Jurkat, Clone E6-1 (cell line): ENCODE measurements at regions not wholly inside any gene's neighbourhood (a gene's known extent, or its start where the extent isn't known, plus 50 kb on each side); places are given as distances from the start of the nearest gene placed in this dataset.
"Not testable (repeated sequence)": the region's sequence is repeated elsewhere in the genome, so short reads cannot be mapped to it uniquely, and the experiment has no call there.

ENCODE experiments used
- DNase-seq: peaks from one replicate; pipeline ENCODE4 v3.0.0-alpha.2; 2011; ENCODE audit warnings: low read depth, low spot score
- H3K4me3 ChIP-seq: 2 replicates; pipeline ENCODE4 v1.5.1; 2011; ENCODE audit warnings: mild to moderate bottlenecking, low read length, control low read depth, moderate library complexity

- no peak for DNase-seq
- H3K4me3 ChIP-seq, result no peak overlapping the region
Measured at GRCh38 chr5:89580976-89581375, 698.0 kb upstream of the MEF2C start.

- H3K4me3 ChIP-seq, result no peak overlapping the region
- DNase-seq, result no peak
Measured at GRCh38 chr5:89575319-89575718, 692.3 kb upstream of the MEF2C start.

- no peak overlapping the region for H3K4me3 ChIP-seq
- no peak for DNase-seq
Measured at GRCh38 chr5:89573345-89573744, 690.4 kb upstream of the MEF2C start.

GRCh38 chr5:89572696-89573095, 689.7 kb upstream of the MEF2C start:
- DNase-seq, result no peak

GRCh38 chr5:89570557-89570956, 687.6 kb upstream of the MEF2C start:
- no peak for DNase-seq
- no peak overlapping the region for H3K4me3 ChIP-seq

More at GRCh38 chr5:89572696-89573095, 689.7 kb upstream of the MEF2C start:
- no peak overlapping the region for H3K4me3 ChIP-seq

GRCh38 chr5:89566340-89566739, 683.4 kb upstream of the MEF2C start:
- H3K4me3 ChIP-seq, result no peak overlapping the region
- DNase-seq, result no peak

- no peak for DNase-seq
- no peak overlapping the region for H3K4me3 ChIP-seq
Measured at GRCh38 chr5:89560696-89561095, 677.7 kb upstream of the MEF2C start.

- DNase-seq, result no peak
- no peak overlapping the region for H3K4me3 ChIP-seq
Measured at GRCh38 chr5:89556215-89556913, 673.4 kb upstream of the MEF2C start.

- DNase-seq, result no peak
Measured at GRCh38 chr5:89546657-89547056, 663.7 kb upstream of the MEF2C start.

GRCh38 chr5:89545626-89546025, 662.6 kb upstream of the MEF2C start:
- H3K4me3 ChIP-seq, result no peak overlapping the region
- DNase-seq, result no peak

More at GRCh38 chr5:89546657-89547056, 663.7 kb upstream of the MEF2C start:
- H3K4me3 ChIP-seq, result no peak overlapping the region

- H3K4me3 ChIP-seq, result no peak overlapping the region
- DNase-seq, result no peak
Measured at GRCh38 chr5:89545076-89545475, 662.1 kb upstream of the MEF2C start.

GRCh38 chr5:89542736-89543135, 659.8 kb upstream of the MEF2C start:
- no peak for DNase-seq
- H3K4me3 ChIP-seq, result no peak overlapping the region

- DNase-seq, result no peak
Measured at GRCh38 chr5:89537800-89538199, 654.8 kb upstream of the MEF2C start.

GRCh38 chr5:89536020-89536419, 653.0 kb upstream of the MEF2C start:
- no peak for DNase-seq
- H3K4me3 ChIP-seq, result no peak overlapping the region

More at GRCh38 chr5:89537800-89538199, 654.8 kb upstream of the MEF2C start:
- no peak overlapping the region for H3K4me3 ChIP-seq

- no peak for DNase-seq
- no peak overlapping the region for H3K4me3 ChIP-seq
Measured at GRCh38 chr5:89535411-89535810, 652.4 kb upstream of the MEF2C start.

GRCh38 chr5:89534331-89534730, 651.3 kb upstream of the MEF2C start:
- no peak overlapping the region for H3K4me3 ChIP-seq
- no peak for DNase-seq

GRCh38 chr5:89524785-89525184, 641.8 kb upstream of the MEF2C start:
- no peak for DNase-seq
- no peak overlapping the region for H3K4me3 ChIP-seq

GRCh38 chr5:89523867-89524266, 640.9 kb upstream of the MEF2C start:
- H3K4me3 ChIP-seq, DNase-seq: not testable (repeated sequence)

- no peak overlapping the region for H3K4me3 ChIP-seq
- DNase-seq, result no peak
Measured at GRCh38 chr5:89520771-89521170, 637.8 kb upstream of the MEF2C start.

GRCh38 chr5:89513299-89514044, 630.5 kb upstream of the MEF2C start:
- DNase-seq, result no peak
- H3K4me3 ChIP-seq, result no peak overlapping the region

GRCh38 chr5:89504051-89504450, 621.1 kb upstream of the MEF2C start:
- DNase-seq, result no peak
- no peak overlapping the region for H3K4me3 ChIP-seq
